Dendritic cell treated with granulocyte-macrophage colony-stimulating factor and Interleukin-4, amounts not matched to agents 40 ng/mL and 50 ng/mL, for 4 days (primary cell): ENCODE measurements at regions not wholly inside any gene's neighbourhood (a gene's known extent, or its start where the extent isn't known, plus 50 kb on each side); places are given as distances from the start of the nearest gene placed in this dataset.

Source experiments
- H3K27ac Mint-ChIP-seq: one replicate; pipeline ENCODE4 v1.8.0; 2022; ENCODE audit warnings: mild to moderate bottlenecking, mixed read lengths
- H3K27me3 Mint-ChIP-seq: one replicate; pipeline ENCODE4 v1.8.0; 2022; ENCODE audit warnings: mild to moderate bottlenecking, mixed read lengths
- H3K36me3 Mint-ChIP-seq: one replicate; pipeline ENCODE4 v1.8.0; 2022; ENCODE audit warnings: low read depth, mixed read lengths
- H3K4me1 Mint-ChIP-seq: one replicate; pipeline ENCODE4 v1.8.0; 2022; ENCODE audit warnings: low read depth, mixed read lengths
- H3K4me3 Mint-ChIP-seq: one replicate; pipeline ENCODE4 v1.8.0; 2022; ENCODE audit warnings: mild to moderate bottlenecking, moderate library complexity, mixed read lengths
- H3K9me3 Mint-ChIP-seq: one replicate; pipeline ENCODE4 v1.8.0; 2022; ENCODE audit warnings: mixed read lengths
- intact Hi-C: fragments of 100-400 bp; cut with micrococcal nuclease; formaldehyde crosslinking; loops from one replicate; pipeline ENCODE4 v1.15.0; 2022

- H3K4me1 Mint-ChIP-seq = no peaks in the 10 kb centered on the region
- intact Hi-C loops = no loop called here
- no peak overlapping the region for H3K27ac Mint-ChIP-seq
- H3K27me3 Mint-ChIP-seq = no peaks in the 10 kb centered on the region
- no peak overlapping the region for H3K4me3 Mint-ChIP-seq
- no peaks in the 10 kb centered on the region for H3K9me3 Mint-ChIP-seq
- no peaks in the 10 kb centered on the region for H3K36me3 Mint-ChIP-seq
Measured at GRCh38 chr5:8912106-8912505, 633.8 kb downstream of the SEMA5A start.

DNA sequence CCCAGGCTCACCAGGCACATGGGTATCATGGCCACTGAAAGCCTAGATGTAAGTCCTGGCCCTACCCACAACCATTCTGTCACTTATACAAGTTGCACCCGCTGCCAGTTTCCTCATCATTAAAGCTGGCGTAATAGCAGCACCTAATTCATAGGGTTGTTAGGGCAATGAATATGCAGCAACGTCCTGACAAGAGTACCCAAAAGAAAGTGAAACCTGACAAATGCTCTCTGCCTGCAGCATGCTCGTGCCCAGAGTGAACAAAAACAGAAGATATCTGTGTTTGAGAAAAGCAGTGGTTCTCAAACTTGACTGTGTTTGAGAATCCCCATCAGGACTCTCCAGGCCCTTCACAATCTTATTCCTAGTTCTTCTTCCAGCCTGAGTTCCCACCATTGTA, 632.4 kb downstream of the SEMA5A start:
- Mint-ChIP-seq H3K4me1 (no peaks in the 10 kb centered on the region), H3K27ac (no peak overlapping the region), H3K27me3 (no peaks in the 10 kb centered on the region), H3K4me3 (no peak overlapping the region), H3K9me3 (no peaks in the 10 kb centered on the region), H3K36me3 (no peaks in the 10 kb centered on the region)
- intact Hi-C loops = no loop called here

- H3K4me1 Mint-ChIP-seq = no peaks in the 10 kb centered on the region
- peaks cover 14% of the 10 kb centered on the region for H3K9me3 Mint-ChIP-seq
- no peaks in the 10 kb centered on the region for H3K27me3 Mint-ChIP-seq
- intact Hi-C loops = no loop called here
- H3K27ac Mint-ChIP-seq = no peak overlapping the region
- H3K4me3 Mint-ChIP-seq = no peak overlapping the region
- no peaks in the 10 kb centered on the region for H3K36me3 Mint-ChIP-seq
Measured at GRCh38 chr5:8919096-8919495, 626.8 kb downstream of the SEMA5A start.

- intact Hi-C loops = no loop called here
- Mint-ChIP-seq H3K36me3 (no peaks in the 10 kb centered on the region), H3K27me3 (no peaks in the 10 kb centered on the region), H3K27ac (no peak overlapping the region), H3K9me3 (peaks cover 22% of the 10 kb centered on the region), H3K4me1 (no peaks in the 10 kb centered on the region), H3K4me3 (no peak overlapping the region)
Measured at GRCh38 chr5:8923526-8923925, 622.3 kb downstream of the SEMA5A start.

DNA sequence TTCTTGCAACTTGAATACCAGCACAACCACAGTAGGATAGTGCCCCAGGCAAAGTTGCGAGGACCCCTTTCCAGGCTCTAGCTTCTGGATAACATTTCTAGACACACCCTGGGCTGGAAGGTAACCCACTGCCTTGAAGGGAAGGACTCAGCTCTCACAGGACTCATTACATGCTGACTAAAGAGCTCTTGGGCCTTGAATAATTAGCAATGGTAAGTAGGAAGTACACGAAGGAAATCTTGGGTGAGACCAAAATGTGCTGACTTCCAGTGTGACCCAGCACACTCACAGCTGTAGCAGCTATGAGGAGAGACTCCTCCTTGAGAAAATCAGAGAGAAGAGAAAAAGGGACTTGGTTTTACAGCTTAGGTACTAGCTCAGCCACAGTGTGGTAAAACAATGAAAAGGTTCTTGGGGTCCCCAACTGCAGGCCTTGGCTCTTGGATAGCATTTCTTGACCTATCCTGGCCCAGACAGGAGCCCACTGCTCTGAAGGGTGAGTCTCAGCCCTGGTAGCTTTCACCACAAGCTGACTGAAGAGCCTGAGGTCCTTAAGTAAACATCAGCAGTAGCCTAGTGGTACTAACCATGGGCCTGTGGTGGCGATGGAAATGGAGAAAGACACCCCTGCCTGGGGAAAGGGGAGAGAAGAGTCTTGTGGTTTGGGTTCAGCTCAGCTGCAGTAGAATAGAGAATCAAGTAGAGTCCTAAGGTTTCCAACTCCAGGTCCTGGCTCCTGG, 621.7 kb downstream of the SEMA5A start:
- H3K4me1 Mint-ChIP-seq = no peaks in the 10 kb centered on the region
- peaks cover 22% of the 10 kb centered on the region for H3K9me3 Mint-ChIP-seq
- H3K36me3 Mint-ChIP-seq = no peaks in the 10 kb centered on the region
- H3K27me3 Mint-ChIP-seq = no peaks in the 10 kb centered on the region
- no peak overlapping the region for H3K4me3 Mint-ChIP-seq
- intact Hi-C loops = no loop called here
- no peak overlapping the region for H3K27ac Mint-ChIP-seq

- no peaks in the 10 kb centered on the region for H3K27me3 Mint-ChIP-seq
- intact Hi-C loops = no loop called here
- H3K27ac Mint-ChIP-seq = no peak overlapping the region
- no peaks in the 10 kb centered on the region for H3K4me1 Mint-ChIP-seq
- H3K4me3 Mint-ChIP-seq = no peak overlapping the region
- no peaks in the 10 kb centered on the region for H3K36me3 Mint-ChIP-seq
- no peaks in the 10 kb centered on the region for H3K9me3 Mint-ChIP-seq
Measured at GRCh38 chr5:8930021-8930420, 615.9 kb downstream of the SEMA5A start.

DNA sequence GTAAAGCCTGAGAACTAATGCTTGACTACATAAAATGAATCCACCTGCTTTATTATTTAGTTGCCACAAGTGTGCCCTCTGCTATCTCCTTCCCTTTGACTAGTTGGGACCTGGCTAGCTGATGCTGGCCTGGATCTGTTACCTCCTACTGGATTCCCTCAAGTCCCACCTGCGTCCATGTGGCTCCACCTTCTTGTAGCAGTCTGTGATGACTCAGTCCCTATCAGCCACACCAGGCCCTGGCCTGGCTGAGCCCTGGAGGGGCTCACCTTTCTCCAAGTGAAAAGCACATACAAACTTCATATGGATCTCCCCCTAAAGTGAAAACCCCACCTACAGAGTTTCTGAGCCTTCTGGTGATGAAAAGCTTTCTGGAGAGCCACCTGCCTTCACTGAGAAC, 611.4 kb downstream of the SEMA5A start:
- intact Hi-C loops = no loop called here
- Mint-ChIP-seq H3K36me3 (no peaks in the 10 kb centered on the region), H3K9me3 (peaks cover 13% of the 10 kb centered on the region), H3K27me3 (no peaks in the 10 kb centered on the region), H3K4me1 (no peaks in the 10 kb centered on the region), H3K4me3 (no peak overlapping the region), H3K27ac (no peak overlapping the region)

DNA sequence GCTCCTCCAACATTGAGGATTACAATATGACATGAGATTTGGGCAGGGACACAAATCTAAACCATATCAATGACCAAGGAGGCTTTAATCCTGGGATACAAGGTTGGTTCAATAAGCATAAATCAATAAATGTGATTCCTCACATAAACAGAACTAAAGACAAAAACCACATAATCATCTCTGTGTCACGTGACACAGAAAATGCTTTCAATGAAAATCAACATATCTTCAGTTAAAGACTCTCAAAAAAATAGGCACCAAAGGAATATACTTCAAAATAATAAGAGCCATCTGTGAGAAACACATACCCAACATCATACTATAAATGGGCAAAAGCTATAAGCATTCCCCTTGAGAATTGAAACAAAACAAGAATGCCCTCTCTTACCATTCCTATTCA, 604.9 kb downstream of the SEMA5A start:
- Mint-ChIP-seq H3K27me3 (no peaks in the 10 kb centered on the region), H3K36me3 (no peaks in the 10 kb centered on the region), H3K4me3 (no peak overlapping the region), H3K9me3 (peaks cover 36% of the 10 kb centered on the region), H3K27ac (no peak overlapping the region), H3K4me1 (no peaks in the 10 kb centered on the region)
- intact Hi-C loops = no loop called here

DNA sequence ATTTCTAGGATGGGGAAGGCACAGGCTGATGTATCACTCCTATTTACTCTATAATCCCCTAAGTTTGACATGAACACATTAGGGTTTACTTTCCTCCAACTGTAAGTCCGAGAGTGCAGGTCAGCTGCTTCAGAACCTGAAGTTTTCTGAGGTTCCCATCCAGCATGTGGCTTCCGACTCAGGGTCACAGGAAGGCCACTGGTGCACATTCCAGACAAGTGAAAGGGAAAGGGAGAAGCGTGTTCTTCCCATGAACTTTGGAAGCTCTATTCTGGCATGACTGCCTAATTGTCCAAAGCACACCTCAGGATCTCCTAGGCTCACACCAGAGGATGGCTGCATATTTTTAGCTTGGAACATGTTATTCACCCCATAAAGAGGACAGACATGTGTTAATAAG, 602.6 kb downstream of the SEMA5A start:
- no peak overlapping the region for H3K4me3 Mint-ChIP-seq
- intact Hi-C loops = no loop called here
- no peaks in the 10 kb centered on the region for H3K4me1 Mint-ChIP-seq
- no peak overlapping the region for H3K27ac Mint-ChIP-seq
- H3K9me3 Mint-ChIP-seq = peaks cover 35% of the 10 kb centered on the region
- no peaks in the 10 kb centered on the region for H3K27me3 Mint-ChIP-seq
- H3K36me3 Mint-ChIP-seq = no peaks in the 10 kb centered on the region

DNA sequence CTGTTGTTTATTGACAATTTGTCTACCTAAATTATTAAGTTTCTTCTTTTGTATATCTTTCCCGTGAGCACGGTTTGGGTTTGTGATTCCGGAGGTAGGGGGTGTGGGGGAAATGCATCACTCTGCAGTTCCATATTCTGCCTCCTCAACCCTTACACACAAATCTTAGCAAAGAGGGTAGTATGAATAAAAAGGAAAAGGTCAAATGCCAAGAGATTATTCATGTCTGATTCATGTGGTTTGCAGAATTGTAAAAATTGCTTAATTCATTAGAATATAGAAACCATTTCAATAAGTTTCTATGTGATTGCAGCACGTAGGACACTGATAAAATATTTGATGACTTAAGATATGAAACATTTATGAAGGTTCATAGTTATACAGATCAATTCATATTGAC, 601.9 kb downstream of the SEMA5A start:
- intact Hi-C loops = no loop called here
- peaks cover 28% of the 10 kb centered on the region for H3K9me3 Mint-ChIP-seq
- H3K27ac Mint-ChIP-seq = no peak overlapping the region
- no peaks in the 10 kb centered on the region for H3K27me3 Mint-ChIP-seq
- no peak overlapping the region for H3K4me3 Mint-ChIP-seq
- H3K36me3 Mint-ChIP-seq = no peaks in the 10 kb centered on the region
- no peaks in the 10 kb centered on the region for H3K4me1 Mint-ChIP-seq

GRCh38 chr5:8945972-8946371, 599.9 kb downstream of the SEMA5A start:
- Mint-ChIP-seq H3K27ac (no peak overlapping the region), H3K9me3 (peaks cover 8% of the 10 kb centered on the region), H3K4me1 (no peaks in the 10 kb centered on the region), H3K27me3 (no peaks in the 10 kb centered on the region), H3K4me3 (no peak overlapping the region), H3K36me3 (no peaks in the 10 kb centered on the region)
- intact Hi-C loops = no loop called here

- Mint-ChIP-seq H3K27me3 (no peaks in the 10 kb centered on the region), H3K4me1 (no peaks in the 10 kb centered on the region), H3K36me3 (no peaks in the 10 kb centered on the region), H3K27ac (no peak overlapping the region), H3K4me3 (no peak overlapping the region), H3K9me3 (no peaks in the 10 kb centered on the region)
- intact Hi-C loops = no loop called here
Measured at GRCh38 chr5:8949908-8950307, 596.0 kb downstream of the SEMA5A start.

- no peaks in the 10 kb centered on the region for H3K9me3 Mint-ChIP-seq
- intact Hi-C loops = no loop called here
- no peaks in the 10 kb centered on the region for H3K27me3 Mint-ChIP-seq
Measured at GRCh38 chr5:8952147-8952546, 593.7 kb downstream of the SEMA5A start.

GRCh38 chr5:8953016-8953415, 592.9 kb downstream of the SEMA5A start:
- no peak overlapping the region for H3K27ac Mint-ChIP-seq
- intact Hi-C loops = no loop called here
- H3K4me1 Mint-ChIP-seq = no peaks in the 10 kb centered on the region
- no peaks in the 10 kb centered on the region for H3K9me3 Mint-ChIP-seq
- no peaks in the 10 kb centered on the region for H3K27me3 Mint-ChIP-seq
- H3K4me3 Mint-ChIP-seq = no peak overlapping the region
- H3K36me3 Mint-ChIP-seq = no peaks in the 10 kb centered on the region

More at GRCh38 chr5:8952147-8952546, 593.7 kb downstream of the SEMA5A start:
- H3K36me3 Mint-ChIP-seq = no peaks in the 10 kb centered on the region
- H3K4me3 Mint-ChIP-seq = no peak overlapping the region
- H3K4me1 Mint-ChIP-seq = no peaks in the 10 kb centered on the region
- no peak overlapping the region for H3K27ac Mint-ChIP-seq

DNA sequence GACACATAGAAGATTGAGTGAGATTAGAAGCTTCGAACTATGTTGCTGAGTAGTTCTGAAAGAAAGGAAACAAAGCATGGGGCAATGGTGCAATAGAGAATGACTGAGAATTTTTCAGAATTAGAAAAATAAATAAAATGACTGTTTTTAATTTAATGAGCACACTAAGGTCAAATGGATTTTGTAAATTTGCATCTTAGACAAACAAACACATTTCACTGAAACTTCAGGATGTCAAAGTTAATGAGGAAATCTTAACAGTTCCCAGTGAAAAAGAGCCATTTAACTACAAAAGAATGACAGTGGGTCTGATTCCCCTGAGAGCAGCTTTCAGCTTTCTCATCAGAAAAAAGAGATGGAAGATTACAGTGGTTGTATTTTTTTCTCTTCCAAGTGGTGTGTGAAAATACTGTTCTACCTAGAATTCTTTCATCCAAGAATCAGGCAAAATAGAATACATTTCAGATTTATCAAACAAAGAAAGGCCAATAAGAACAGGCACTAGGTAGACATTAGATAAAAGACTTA, 591.9 kb downstream of the SEMA5A start:
- no peaks in the 10 kb centered on the region for H3K4me1 Mint-ChIP-seq
- H3K27me3 Mint-ChIP-seq = no peaks in the 10 kb centered on the region
- no peak overlapping the region for H3K4me3 Mint-ChIP-seq
- no peak overlapping the region for H3K27ac Mint-ChIP-seq
- intact Hi-C loops = no loop called here
- no peaks in the 10 kb centered on the region for H3K36me3 Mint-ChIP-seq
- no peaks in the 10 kb centered on the region for H3K9me3 Mint-ChIP-seq
